ENCODE measurements at regions not wholly inside any gene's neighbourhood (a gene's known extent, or its start where the extent isn't known, plus 50 kb on each side); places are given as distances from the start of the nearest gene placed in this dataset.

DNA sequence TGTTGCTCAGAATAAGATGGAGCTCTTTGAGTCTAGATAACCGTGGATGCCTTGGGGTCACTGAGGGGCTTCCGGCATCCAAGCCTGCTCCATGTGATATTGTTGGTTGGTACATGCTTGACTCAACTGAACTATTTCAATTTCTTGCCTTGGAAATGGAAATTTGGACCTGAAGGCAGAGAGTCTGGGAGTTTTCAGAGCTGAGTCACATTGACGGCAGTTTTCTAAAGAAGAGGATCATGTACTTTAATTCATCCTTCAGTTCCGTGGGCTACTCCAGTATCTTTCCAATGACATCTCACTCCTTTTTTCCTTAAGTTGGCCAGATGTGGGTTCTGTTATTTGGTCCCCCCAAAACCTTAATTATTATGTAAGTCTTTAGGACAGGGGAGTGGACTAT is 100.5 kb downstream of the MFAP3L start:
- TF ChIP-seq CTCF (IDR thresholded peaks at IDR 0.05): no peak
- TF ChIP-seq POLR2A (IDR thresholded peaks at IDR 0.05): no peak
